ENCODE measurements at regions not wholly inside any gene's neighbourhood (a gene's known extent, or its start where the extent isn't known, plus 50 kb on each side); places are given as distances from the start of the nearest gene placed in this dataset.

- TF ChIP-seq ZBTB40 (IDR thresholded peaks at IDR 0.05; ENCODE audit: borderline replicate concordance) (no peak), RFX5 (IDR thresholded peaks at IDR 0.05; ENCODE audit: low read depth, low read length) (no peak), SMARCA5 (IDR thresholded peaks at IDR 0.05) (no peak), NFYB (IDR thresholded peaks at IDR 0.05; ENCODE audit: insufficient read depth, low read depth, low read length) (no peak), ATF2 (IDR thresholded peaks at IDR 0.05; ENCODE audit: low read length) (peak; percentile 75), SUPT20H (IDR thresholded peaks at IDR 0.05; ENCODE audit: borderline replicate concordance, control insufficient read depth, low read depth, low read length) (no peak), BRCA1 (IDR thresholded peaks at IDR 0.05; ENCODE audit: low read depth, low read length) (no peak), RB1 (IDR thresholded peaks at IDR 0.05; ENCODE audit: borderline replicate concordance) (no peak), JUND (IDR thresholded peaks at IDR 0.05; ENCODE audit: low read depth, low read length) (no peak), EP300 (IDR thresholded peaks at IDR 0.05; ENCODE audit: borderline replicate concordance in 1 of 2, control insufficient read depth in 1 of 2, low read depth in 2 of 2, low read length in 2 of 2) (peak in 1 of 2 experiments; percentile 31; a peak in 1 of 4 replicates), ZNF592 (IDR thresholded peaks at IDR 0.05) (no peak), BACH1 (IDR thresholded peaks at IDR 0.05; ENCODE audit: borderline replicate concordance) (0 out of 2 replicates have a peak, but pooled peaks have one; percentile 28), IRF3 (IDR thresholded peaks at IDR 0.05) (no peak), TAF1 (IDR thresholded peaks at IDR 0.05; ENCODE audit: borderline replicate concordance, low read depth, low read length) (no peak), PRDM15 (CRISPR knock-in tag; IDR thresholded peaks at IDR 0.05) (no peak), CBFB (IDR thresholded peaks at IDR 0.05; ENCODE audit: low read depth) (peak; percentile 77)
Measured at GRCh38 chr13:62038214-62038613, 622.6 kb upstream of the PCDH20 start (continued).
